ENCODE measurements at regions not wholly inside any gene's neighbourhood (a gene's known extent, or its start where the extent isn't known, plus 50 kb on each side); places are given as distances from the start of the nearest gene placed in this dataset.

GRCh38 chr16:14350626-14351025, 279.4 kb downstream of the PARN start:
- no peak overlapping the region for H3K4me3 ChIP-seq
- no peak overlapping the region for H2AFZ ChIP-seq (ENCODE audit: control insufficient read depth, low read depth, low read length)
- no peak for ATAC-seq
- no peak overlapping the region for H3K27ac ChIP-seq (ENCODE audit: control insufficient read depth, insufficient read depth)
- 29% methylated on average over 8 of the region's 8 CpGs for WGBS (ENCODE audit: insufficient coverage, insufficient replicate concordance, low lambda C conversion rate, missing lambda C conversion rate)
- no peak overlapping the region for H3K9ac ChIP-seq (ENCODE audit: control insufficient read depth, insufficient read depth, low read length)
- in situ Hi-C loops (cut with MboI), result no loop called here
- H3K4me2 ChIP-seq (ENCODE audit: control insufficient read depth, insufficient read depth), result no peak overlapping the region
- H3K27me3 ChIP-seq (replicated peaks in 1 of 2; ENCODE audit: control insufficient read depth in 2 of 2, insufficient read depth in 2 of 2, low read length in 1 of 2), result no peaks in the 10 kb centered on the region
- no peak for TF ChIP-seq SIX5 (IDR thresholded peaks at IDR 0.05; ENCODE audit: low read depth, low read length, severe bottlenecking)
- no peak for TF ChIP-seq RAD21 (IDR thresholded peaks at IDR 0.05; ENCODE audit: insufficient read depth, low read depth, low read length)
- no peak for TF ChIP-seq PAX8 (IDR thresholded peaks at IDR 0.05)
- no peak for TF ChIP-seq ZNF687 (IDR thresholded peaks at IDR 0.05)
- TF ChIP-seq PAX5 (IDR thresholded peaks at IDR 0.05; ENCODE audit: borderline replicate concordance, low read depth, low read length), result peak; percentile 49; the same call in 1 of the 2 replicates
- H3K4me1 ChIP-seq (ENCODE audit: control insufficient read depth, insufficient read depth, low read length), result peaks cover 17% of the 10 kb centered on the region
- H4K20me1 ChIP-seq (ENCODE audit: control insufficient read depth, insufficient read depth), result no peaks in the 10 kb centered on the region
- DNase-seq (ENCODE audit: low read depth, low spot score), result no peak
- ChIA-PET POLR2A (no interaction called here), CTCF (no interaction called here), SMC1A (ENCODE audit: uncharacterized antibody, unreplicated experiment) (interaction anchor here (0.6 kb wide), 1 partner anchor 39 kb away, joined by 3 read pairs; no protein-coding TSS in a partner anchor), RAD21 (ENCODE audit: unreplicated experiment) (no interaction called here)
- H3K79me2 ChIP-seq (ENCODE audit: control insufficient read depth, insufficient read depth, low read length), result no peaks in the 10 kb centered on the region
- no peak for FAIRE-seq
- intact Hi-C loops (cut with micrococcal nuclease; ENCODE audit: unreplicated experiment), result no loop called here
- BruUV-seq (replicated peaks), result no TSS peak
- H3K9me3 ChIP-seq (replicated peaks; ENCODE audit: control insufficient read depth, insufficient read depth, low read length), result no peaks in the 10 kb centered on the region
- no peaks in the 10 kb centered on the region for H3K36me3 ChIP-seq (ENCODE audit: control insufficient read depth in 2 of 2, insufficient read depth in 2 of 2, low read length in 1 of 2)
